Stomach (tissue), 4 donors: ENCODE measurements at regions not wholly inside any gene's neighbourhood (a gene's known extent, or its start where the extent isn't known, plus 50 kb on each side); places are given as distances from the start of the nearest gene placed in this dataset.

Source experiments
- EP300 ChIP-seq: sonication (generic); formaldehyde crosslinking; IDR thresholded peaks from one replicate; pipeline ENCODE4 v1.6.1; 2017; ENCODE audit warnings: antibody characterized with exemption
- POLR2A ChIP-seq, 4 donors: fragments of 450-650 bp; IDR thresholded peaks; one replicate each; pipeline ENCODE4 v1.6.1; 2016; ENCODE audit warnings: antibody characterized with exemption in 4 of 4, control low read depth in 2 of 4, mild to moderate bottlenecking in 1 of 4, moderate library complexity in 1 of 4
- POLR2AphosphoS5 ChIP-seq, 3 donors: sonication (generic); formaldehyde crosslinking; IDR thresholded peaks; one replicate each; pipeline ENCODE4 v1.6.1; 2016; ENCODE audit warnings: antibody characterized with exemption in 3 of 3
- TF ChIP-seq, protein P1 (sequence below), 7 experiments: fragments of 450-650 bp in 4 of 7; fragments of 200-600 bp in 3 of 7; sonication (generic) in 3 of 7; IDR thresholded peaks; one replicate each; pipeline ENCODE4 v1.5.1; 2016 to 2019; ENCODE audit warnings: antibody characterized with exemption in 7 of 7, control low read depth in 2 of 7, mild to moderate bottlenecking in 1 of 7

- TF ChIP-seq, protein P1, sequence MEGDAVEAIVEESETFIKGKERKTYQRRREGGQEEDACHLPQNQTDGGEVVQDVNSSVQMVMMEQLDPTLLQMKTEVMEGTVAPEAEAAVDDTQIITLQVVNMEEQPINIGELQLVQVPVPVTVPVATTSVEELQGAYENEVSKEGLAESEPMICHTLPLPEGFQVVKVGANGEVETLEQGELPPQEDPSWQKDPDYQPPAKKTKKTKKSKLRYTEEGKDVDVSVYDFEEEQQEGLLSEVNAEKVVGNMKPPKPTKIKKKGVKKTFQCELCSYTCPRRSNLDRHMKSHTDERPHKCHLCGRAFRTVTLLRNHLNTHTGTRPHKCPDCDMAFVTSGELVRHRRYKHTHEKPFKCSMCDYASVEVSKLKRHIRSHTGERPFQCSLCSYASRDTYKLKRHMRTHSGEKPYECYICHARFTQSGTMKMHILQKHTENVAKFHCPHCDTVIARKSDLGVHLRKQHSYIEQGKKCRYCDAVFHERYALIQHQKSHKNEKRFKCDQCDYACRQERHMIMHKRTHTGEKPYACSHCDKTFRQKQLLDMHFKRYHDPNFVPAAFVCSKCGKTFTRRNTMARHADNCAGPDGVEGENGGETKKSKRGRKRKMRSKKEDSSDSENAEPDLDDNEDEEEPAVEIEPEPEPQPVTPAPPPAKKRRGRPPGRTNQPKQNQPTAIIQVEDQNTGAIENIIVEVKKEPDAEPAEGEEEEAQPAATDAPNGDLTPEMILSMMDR (IDR thresholded peaks at IDR 0.05): no peak
- TF ChIP-seq POLR2AphosphoS5 (IDR thresholded peaks at IDR 0.05) (no peak), POLR2A (IDR thresholded peaks at IDR 0.05) (no peak), EP300 (no peak)
These were observed 275.1 kb downstream of the ABCC12 start for GRCh38 chr16:47880653-47881052.
